Kidney (tissue), 13 donors: ENCODE measurements at regions not wholly inside any gene's neighbourhood (a gene's known extent, or its start where the extent isn't known, plus 50 kb on each side); places are given as distances from the start of the nearest gene placed in this dataset.
"Not testable (repeated sequence)": the region's sequence is repeated elsewhere in the genome, so short reads cannot be mapped to it uniquely, and the experiment has no call there.

Source experiments
- DNase-seq, 5 donors: peaks; one replicate each; pipeline ENCODE4 v3.0.0-alpha.2; 2013 to 2020
- FAIRE-seq: peaks from 2 replicates; lab custom pipeline; 2012; peaks lifted over from hg19 to GRCh38; lab: Jason Lieb, UNC
- H3K27ac ChIP-seq, 2 donors: one replicate each; pipeline ENCODE4 v1.7.0; 2013; ENCODE audit warnings: low read depth in 2 of 2, low read length in 2 of 2, inconsistent platforms in 1 of 2
- H3K27me3 ChIP-seq: one replicate; pipeline ENCODE4 v1.7.1; 2013; ENCODE audit warnings: low read length, inconsistent platforms; ENCODE audit not compliant: control insufficient read depth, insufficient read depth
- H3K36me3 ChIP-seq, 3 donors: one replicate each; pipeline versions ENCODE4 v1.7.0 to v1.7.1; 2013; ENCODE audit warnings: low read length in 3 of 3, control low read depth in 1 of 3, inconsistent platforms in 1 of 3; ENCODE audit not compliant: insufficient read depth in 3 of 3, control insufficient read depth in 2 of 3
- H3K4me1 ChIP-seq, 3 donors: one replicate each; pipeline versions ENCODE4 v1.7.0 to v1.7.1; 2013; ENCODE audit warnings: low read length in 3 of 3, inconsistent platforms in 1 of 3, low read depth in 1 of 3; ENCODE audit not compliant: control insufficient read depth in 2 of 3, insufficient read depth in 2 of 3
- H3K4me3 ChIP-seq, 3 donors: one replicate each; pipeline versions ENCODE4 v1.7.0 to v1.8.1; 2013; ENCODE audit warnings: low read length in 3 of 3, control low read depth in 1 of 3, inconsistent platforms in 1 of 3
- H3K9ac ChIP-seq, 3 donors: one replicate each; pipeline versions ENCODE4 v1.7.0 to v1.7.1; 2013; ENCODE audit warnings: low read length in 3 of 3, control low read depth in 1 of 3, inconsistent platforms in 1 of 3
- H3K9me3 ChIP-seq, 3 donors: one replicate each; pipeline versions ENCODE4 v1.7.0 to v1.7.1; 2013; ENCODE audit warnings: low read length in 3 of 3, control low read depth in 1 of 3, inconsistent platforms in 1 of 3; ENCODE audit not compliant: control insufficient read depth in 2 of 3, insufficient read depth in 1 of 3
- CTCF ChIP-seq: IDR thresholded peaks from 3 replicates; pipeline ENCODE4 v1.5.1; 2012; ENCODE audit warnings: mild to moderate bottlenecking, moderate library complexity, borderline replicate concordance; ENCODE audit not compliant: insufficient read depth; ENCODE audit errors: extremely low read depth
- intact Hi-C: fragments of 100-400 bp; cut with DNase I; formaldehyde crosslinking; loops from one replicate; pipeline ENCODE4 v1.11.1; 2022
- donor health status: control.
- donor health status: control.
- donor health status: control.
- donor health status: control.
- donor health status: control.
- donor health status: DM: yes; HTN: yes; CAD: no.
- donor health status: Normal renal cell carcinoma (clear cell type).

GRCh38 chr9:26650325-26650724 lies 242.3 kb downstream of the CAAP1 start:
- no peak overlapping the region for H3K9ac ChIP-seq
- FAIRE-seq (no peak), DNase-seq (no peak)
- H3K36me3 ChIP-seq: no peaks in the 10 kb centered on the region
- intact Hi-C loops: no loop called here
- no peaks in the 10 kb centered on the region for H3K9me3 ChIP-seq
- H3K27me3 ChIP-seq: no peaks in the 10 kb centered on the region
- H3K4me3 ChIP-seq: no peak overlapping the region
- no peaks in the 10 kb centered on the region for H3K4me1 ChIP-seq
- no peak for TF ChIP-seq CTCF
- no peak overlapping the region for H3K27ac ChIP-seq

GRCh38 chr9:26643826-26644225 lies 248.8 kb downstream of the CAAP1 start:
- no peak for TF ChIP-seq CTCF
- H3K36me3 ChIP-seq: no peaks in the 10 kb centered on the region
- FAIRE-seq (no peak), DNase-seq (no peak)
- H3K4me1 ChIP-seq: no peaks in the 10 kb centered on the region
- H3K9me3 ChIP-seq: no peaks in the 10 kb centered on the region
- no peak overlapping the region for H3K9ac ChIP-seq
- H3K4me3 ChIP-seq: no peak overlapping the region
- H3K27me3 ChIP-seq: no peaks in the 10 kb centered on the region
- intact Hi-C loops: no loop called here
- no peak overlapping the region for H3K27ac ChIP-seq

- Histone ChIP-seq H3K9me3 (no peaks in the 10 kb centered on the region), H3K27me3 (no peaks in the 10 kb centered on the region), H3K9ac (no peak overlapping the region), H3K4me3 (no peak overlapping the region), H3K36me3 (no peaks in the 10 kb centered on the region), H3K4me1 (no peaks in the 10 kb centered on the region), H3K27ac (no peak overlapping the region)
- no peak for TF ChIP-seq CTCF
- FAIRE-seq: no peak
- intact Hi-C loops: no loop called here
- no peak for DNase-seq
These were observed 252.8 kb downstream of the CAAP1 start for GRCh38 chr9:26639761-26640160.

- H3K4me3 ChIP-seq: no peak overlapping the region
- TF ChIP-seq CTCF: no peak
- H3K4me1 ChIP-seq: no peaks in the 10 kb centered on the region
- no peaks in the 10 kb centered on the region for H3K9me3 ChIP-seq
- H3K27ac ChIP-seq: no peak overlapping the region
- FAIRE-seq: no peak
- H3K36me3 ChIP-seq: no peaks in the 10 kb centered on the region
- no peak for DNase-seq
- H3K27me3 ChIP-seq: no peaks in the 10 kb centered on the region
- intact Hi-C loops: no loop called here
- no peak overlapping the region for H3K9ac ChIP-seq
These were observed 255.5 kb downstream of the CAAP1 start for GRCh38 chr9:26637101-26637500.

GRCh38 chr9:26613851-26614350 lies 278.7 kb downstream of the CAAP1 start:
- H3K4me3 ChIP-seq, intact Hi-C loops, H3K4me1 ChIP-seq, H3K36me3 ChIP-seq, H3K9me3 ChIP-seq, FAIRE-seq, H3K27ac ChIP-seq, H3K27me3 ChIP-seq, DNase-seq, H3K9ac ChIP-seq: not testable (repeated sequence)
